Nephron (organoid): ENCODE measurements at regions not wholly inside any gene's neighbourhood (a gene's known extent, or its start where the extent isn't known, plus 50 kb on each side); places are given as distances from the start of the nearest gene placed in this dataset.
A peak's percentile ranks its signal among the peaks of the same experiment; 100 is the strongest.

Experiments
- H3K27ac Mint-ChIP-seq, 3 experiments: 2 replicates each; pipeline ENCODE4 v1.8.0; 2020; ENCODE audit warnings: mixed read lengths in 3 of 3, mild to moderate bottlenecking in 2 of 3, moderate library complexity in 1 of 3
- H3K27me3 Mint-ChIP-seq: 2 replicates; pipeline ENCODE4 v1.8.0; 2021; ENCODE audit warnings: low read depth, mild to moderate bottlenecking, moderate library complexity, mixed read lengths
- H3K36me3 Mint-ChIP-seq: 2 replicates; pipeline ENCODE4 v1.8.0; 2020; ENCODE audit warnings: low read depth, mixed read lengths
- H3K4me1 Mint-ChIP-seq: 2 replicates; pipeline ENCODE4 v1.8.0; 2020; ENCODE audit warnings: mixed read lengths
- H3K4me3 Mint-ChIP-seq, 3 experiments: 2 replicates each; pipeline ENCODE4 v1.8.0; 2020; ENCODE audit warnings: mild to moderate bottlenecking in 3 of 3, mixed read lengths in 3 of 3, moderate library complexity in 2 of 3
- H3K9me3 Mint-ChIP-seq: 2 replicates; pipeline ENCODE4 v1.8.0; 2020; ENCODE audit warnings: mixed read lengths
- CTCF ChIP-seq, 3 experiments: fragments of 200-600 bp; sonication (generic); IDR thresholded peaks; one replicate each; pipeline ENCODE4 v1.5.0; 2021; ENCODE audit warnings: antibody characterized with exemption in 3 of 3; ENCODE audit not compliant: unreplicated experiment in 3 of 3

GRCh38 chr4:161273607-161274006 is 890.2 kb downstream of the FSTL5 start:
- Mint-ChIP-seq H3K27me3 (peaks cover 5% of the 10 kb centered on the region), H3K27ac (no peak overlapping the region), H3K4me3 (no peak overlapping the region), H3K36me3 (no peaks in the 10 kb centered on the region), H3K4me1 (no peaks in the 10 kb centered on the region), H3K9me3 (peaks cover 8% of the 10 kb centered on the region)
- TF ChIP-seq CTCF (IDR thresholded peaks at IDR 0.05; ENCODE audit: unreplicated experiment in 3 of 3): no peak

GRCh38 chr4:161260819-161261218 is 903.0 kb downstream of the FSTL5 start:
- no peaks in the 10 kb centered on the region for H3K27me3 Mint-ChIP-seq
- no peaks in the 10 kb centered on the region for H3K4me1 Mint-ChIP-seq
- H3K27ac Mint-ChIP-seq: no peak overlapping the region

GRCh38 chr4:161256716-161257115 is 907.1 kb downstream of the FSTL5 start:
- Mint-ChIP-seq H3K9me3 (peaks cover 51% of the 10 kb centered on the region), H3K36me3 (no peaks in the 10 kb centered on the region), H3K4me3 (no peak overlapping the region), H3K27ac (no peak overlapping the region), H3K4me1 (no peaks in the 10 kb centered on the region), H3K27me3 (no peaks in the 10 kb centered on the region)
- TF ChIP-seq CTCF (IDR thresholded peaks at IDR 0.05; ENCODE audit: unreplicated experiment in 3 of 3): no peak

More at GRCh38 chr4:161260819-161261218, 903.0 kb downstream of the FSTL5 start:
- no peak for TF ChIP-seq CTCF (IDR thresholded peaks at IDR 0.05; ENCODE audit: unreplicated experiment in 3 of 3)
- Mint-ChIP-seq H3K9me3 (peaks cover 33% of the 10 kb centered on the region), H3K36me3 (no peaks in the 10 kb centered on the region), H3K4me3 (no peak overlapping the region)

GRCh38 chr4:161256172-161256571 is 907.6 kb downstream of the FSTL5 start:
- Mint-ChIP-seq H3K4me1 (no peaks in the 10 kb centered on the region), H3K36me3 (no peaks in the 10 kb centered on the region), H3K27me3 (no peaks in the 10 kb centered on the region), H3K4me3 (no peak overlapping the region), H3K27ac (no peak overlapping the region), H3K9me3 (peaks cover 55% of the 10 kb centered on the region)
- no peak for TF ChIP-seq CTCF (IDR thresholded peaks at IDR 0.05; ENCODE audit: unreplicated experiment in 3 of 3)

- no peak overlapping the region for H3K27ac Mint-ChIP-seq
- peaks cover 52% of the 10 kb centered on the region for H3K9me3 Mint-ChIP-seq
- H3K27me3 Mint-ChIP-seq: peaks cover 4% of the 10 kb centered on the region
- H3K4me1 Mint-ChIP-seq: no peaks in the 10 kb centered on the region
- no peaks in the 10 kb centered on the region for H3K36me3 Mint-ChIP-seq
- H3K4me3 Mint-ChIP-seq: no peak overlapping the region
- TF ChIP-seq CTCF (IDR thresholded peaks at IDR 0.05; ENCODE audit: unreplicated experiment in 3 of 3): no peak
Measured at GRCh38 chr4:161254375-161254774, 909.4 kb downstream of the FSTL5 start.

GRCh38 chr4:161252520-161253141 is 911.2 kb downstream of the FSTL5 start:
- Mint-ChIP-seq H3K36me3 (no peaks in the 10 kb centered on the region), H3K4me1 (no peaks in the 10 kb centered on the region), H3K9me3 (peaks cover 53% of the 10 kb centered on the region), H3K4me3 (no peak overlapping the region), H3K27ac (no peak overlapping the region), H3K27me3 (peaks cover 4% of the 10 kb centered on the region)
- peak; percentile 24 to 60 (median 28) for TF ChIP-seq CTCF (IDR thresholded peaks at IDR 0.05; ENCODE audit: unreplicated experiment in 3 of 3)
